Prostate gland (tissue), 2 donors: ENCODE measurements at regions not wholly inside any gene's neighbourhood (a gene's known extent, or its start where the extent isn't known, plus 50 kb on each side); places are given as distances from the start of the nearest gene placed in this dataset.

ENCODE experiments used
- DNase-seq: peaks from one replicate; pipeline ENCODE4 v3.0.0-alpha.2; 2019; ENCODE audit warnings: low spot score
- H3K27ac ChIP-seq, 2 donors: fragments of 200-600 bp; sonication (generic); 2 replicates each; pipeline ENCODE4 v1.5.1; 2017 to 2019
- H3K27me3 ChIP-seq: fragments of 200-600 bp; sonication (generic); replicated peaks from 2 replicates; pipeline ENCODE4 v1.5.1; 2019; ENCODE audit not compliant: insufficient read depth
- H3K36me3 ChIP-seq, 2 donors: fragments of 200-600 bp; sonication (generic); 1 replicate in 1 of 2; 2 replicates in 1 of 2; pipeline versions ENCODE4 v1.5.1 to v1.8.1; 2017 to 2019
- H3K4me1 ChIP-seq: fragments of 200-600 bp; sonication (generic); replicated peaks from 2 replicates; pipeline ENCODE4 v1.5.1; 2019
- H3K4me3 ChIP-seq, 2 donors: fragments of 200-600 bp; sonication (generic); 2 replicates each; pipeline ENCODE4 v1.5.1; 2017 to 2019
- H3K9me3 ChIP-seq: fragments of 200-600 bp; sonication (generic); 2 replicates; pipeline ENCODE4 v1.5.1; 2017
- POLR2A ChIP-seq: fragments of 450-650 bp; IDR thresholded peaks from one replicate; pipeline ENCODE4 v1.6.1; 2016; ENCODE audit warnings: antibody characterized with exemption, mild to moderate bottlenecking
- POLR2AphosphoS5 ChIP-seq: sonication (generic); formaldehyde crosslinking; IDR thresholded peaks from one replicate; pipeline ENCODE4 v1.6.1; 2017; ENCODE audit warnings: antibody characterized with exemption
- WGBS: methylation state at CpG from one replicate; pipeline ENCODE4 v1.1.5; 2018; 5-methylcytosine and 5-hydroxymethylcytosine counted together
- intact Hi-C: fragments of 100-400 bp; cut with DNase I; formaldehyde crosslinking; loops from one replicate; pipeline ENCODE4 v1.14.2; 2022
- TF ChIP-seq, protein P1 (sequence below), 4 experiments: fragments of 200-600 bp in 2 of 4; fragments of 450-650 bp in 2 of 4; sonication (generic) in 2 of 4; IDR thresholded peaks; 1 replicate in 3 of 4; 2 replicates in 1 of 4; pipeline ENCODE4 v1.5.1; 2016 to 2019; ENCODE audit warnings: antibody characterized with exemption in 4 of 4, mild to moderate bottlenecking in 2 of 4, moderate library complexity in 2 of 4

GRCh38 chr20:10864076-10864672, 190.4 kb upstream of the JAG1 start:
- no peaks in the 10 kb centered on the region for H3K36me3 ChIP-seq
- intact Hi-C loops: no loop called here

GRCh38 chr20:10868299-10868698, 194.5 kb upstream of the JAG1 start:
- intact Hi-C loops: no loop called here
- Histone ChIP-seq H3K27me3 (no peaks in the 10 kb centered on the region), H3K27ac (no peak overlapping the region), H3K4me3 (no peak overlapping the region), H3K36me3 (no peaks in the 10 kb centered on the region), H3K4me1 (no peaks in the 10 kb centered on the region), H3K9me3 (no peaks in the 10 kb centered on the region)
- TF ChIP-seq, protein P1, sequence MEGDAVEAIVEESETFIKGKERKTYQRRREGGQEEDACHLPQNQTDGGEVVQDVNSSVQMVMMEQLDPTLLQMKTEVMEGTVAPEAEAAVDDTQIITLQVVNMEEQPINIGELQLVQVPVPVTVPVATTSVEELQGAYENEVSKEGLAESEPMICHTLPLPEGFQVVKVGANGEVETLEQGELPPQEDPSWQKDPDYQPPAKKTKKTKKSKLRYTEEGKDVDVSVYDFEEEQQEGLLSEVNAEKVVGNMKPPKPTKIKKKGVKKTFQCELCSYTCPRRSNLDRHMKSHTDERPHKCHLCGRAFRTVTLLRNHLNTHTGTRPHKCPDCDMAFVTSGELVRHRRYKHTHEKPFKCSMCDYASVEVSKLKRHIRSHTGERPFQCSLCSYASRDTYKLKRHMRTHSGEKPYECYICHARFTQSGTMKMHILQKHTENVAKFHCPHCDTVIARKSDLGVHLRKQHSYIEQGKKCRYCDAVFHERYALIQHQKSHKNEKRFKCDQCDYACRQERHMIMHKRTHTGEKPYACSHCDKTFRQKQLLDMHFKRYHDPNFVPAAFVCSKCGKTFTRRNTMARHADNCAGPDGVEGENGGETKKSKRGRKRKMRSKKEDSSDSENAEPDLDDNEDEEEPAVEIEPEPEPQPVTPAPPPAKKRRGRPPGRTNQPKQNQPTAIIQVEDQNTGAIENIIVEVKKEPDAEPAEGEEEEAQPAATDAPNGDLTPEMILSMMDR (IDR thresholded peaks at IDR 0.05): no peak
- TF ChIP-seq POLR2AphosphoS5 (no peak), POLR2A (no peak)
- 95% methylated on average over 3 of the region's 3 CpGs for WGBS
- no peak for DNase-seq

More at GRCh38 chr20:10864076-10864672, 190.4 kb upstream of the JAG1 start:
- Histone ChIP-seq H3K4me1 (no peaks in the 10 kb centered on the region), H3K27ac (no peak overlapping the region), H3K9me3 (no peaks in the 10 kb centered on the region), H3K27me3 (no peaks in the 10 kb centered on the region), H3K4me3 (no peak overlapping the region)
- TF ChIP-seq, protein P1 (IDR thresholded peaks at IDR 0.05): peak in 1 of 4 experiments; percentile 10
- no peak for TF ChIP-seq POLR2A
- WGBS: 31% methylated on average over 8 of the region's 8 CpGs
- DNase-seq: peak; percentile 31

- intact Hi-C loops: no loop called here
- no peak for DNase-seq
- no peaks in the 10 kb centered on the region for H3K9me3 ChIP-seq
- no peaks in the 10 kb centered on the region for H3K36me3 ChIP-seq
- H3K27ac ChIP-seq: no peak overlapping the region
- H3K27me3 ChIP-seq: no peaks in the 10 kb centered on the region
- WGBS: 87% methylated on average over 4 of the region's 4 CpGs
- no peaks in the 10 kb centered on the region for H3K4me1 ChIP-seq
- no peak for TF ChIP-seq POLR2A
- no peak for TF ChIP-seq POLR2AphosphoS5
- TF ChIP-seq, protein P1 (IDR thresholded peaks at IDR 0.05): no peak
- no peak overlapping the region for H3K4me3 ChIP-seq
Observed at GRCh38 chr20:10873026-10873425, 199.2 kb upstream of the JAG1 start.

- Histone ChIP-seq H3K4me3 (no peak overlapping the region), H3K4me1 (no peaks in the 10 kb centered on the region), H3K9me3 (no peaks in the 10 kb centered on the region), H3K36me3 (no peaks in the 10 kb centered on the region), H3K27ac (no peak overlapping the region), H3K27me3 (no peaks in the 10 kb centered on the region)
- 73% methylated on average over 2 of the region's 2 CpGs for WGBS
- TF ChIP-seq POLR2A (no peak), POLR2AphosphoS5 (no peak)
- TF ChIP-seq, protein P1 (IDR thresholded peaks at IDR 0.05): no peak
- intact Hi-C loops: no loop called here
- no peak for DNase-seq
Observed at GRCh38 chr20:10875653-10876052, 201.9 kb upstream of the JAG1 start.

- Histone ChIP-seq H3K4me1 (no peaks in the 10 kb centered on the region), H3K36me3 (no peaks in the 10 kb centered on the region), H3K9me3 (no peaks in the 10 kb centered on the region), H3K4me3 (no peak overlapping the region), H3K27ac (no peak overlapping the region), H3K27me3 (no peaks in the 10 kb centered on the region)
- intact Hi-C loops: no loop called here
- WGBS: 77% methylated on average over 1 of the region's 1 CpG
- TF ChIP-seq POLR2AphosphoS5 (no peak), POLR2A (no peak)
- TF ChIP-seq, protein P1 (IDR thresholded peaks at IDR 0.05): no peak
- DNase-seq: no peak
Observed at GRCh38 chr20:10876558-10876957, 202.8 kb upstream of the JAG1 start.
